Activated T-cell treated with anti-CD3 and anti-CD28 coated beads, Interleukin-2, amount 50 U/mL, for 24 hours (primary cell): ENCODE measurements at regions not wholly inside any gene's neighbourhood (a gene's known extent, or its start where the extent isn't known, plus 50 kb on each side); places are given as distances from the start of the nearest gene placed in this dataset.

ENCODE experiments used
- DNase-seq: peaks from one replicate; pipeline ENCODE4 v3.0.0-alpha.2; 2020
- H3K27ac Mint-ChIP-seq: 2 replicates; pipeline ENCODE4 v1.8.0; 2020; ENCODE audit warnings: mild to moderate bottlenecking, mixed read lengths
- H3K27me3 Mint-ChIP-seq: 2 replicates; pipeline ENCODE4 v1.8.0; 2020; ENCODE audit warnings: mixed read lengths
- H3K36me3 Mint-ChIP-seq: 2 replicates; pipeline ENCODE4 v1.8.0; 2020; ENCODE audit warnings: low read depth, mixed read lengths
- H3K4me1 Mint-ChIP-seq: 2 replicates; pipeline ENCODE4 v1.8.0; 2020; ENCODE audit warnings: low read depth, mixed read lengths
- H3K4me3 Mint-ChIP-seq: 2 replicates; pipeline ENCODE4 v1.8.0; 2020; ENCODE audit warnings: mild to moderate bottlenecking, moderate library complexity, mixed read lengths
- H3K9me3 Mint-ChIP-seq: 2 replicates; pipeline ENCODE4 v1.8.0; 2020; ENCODE audit warnings: mixed read lengths

DNA sequence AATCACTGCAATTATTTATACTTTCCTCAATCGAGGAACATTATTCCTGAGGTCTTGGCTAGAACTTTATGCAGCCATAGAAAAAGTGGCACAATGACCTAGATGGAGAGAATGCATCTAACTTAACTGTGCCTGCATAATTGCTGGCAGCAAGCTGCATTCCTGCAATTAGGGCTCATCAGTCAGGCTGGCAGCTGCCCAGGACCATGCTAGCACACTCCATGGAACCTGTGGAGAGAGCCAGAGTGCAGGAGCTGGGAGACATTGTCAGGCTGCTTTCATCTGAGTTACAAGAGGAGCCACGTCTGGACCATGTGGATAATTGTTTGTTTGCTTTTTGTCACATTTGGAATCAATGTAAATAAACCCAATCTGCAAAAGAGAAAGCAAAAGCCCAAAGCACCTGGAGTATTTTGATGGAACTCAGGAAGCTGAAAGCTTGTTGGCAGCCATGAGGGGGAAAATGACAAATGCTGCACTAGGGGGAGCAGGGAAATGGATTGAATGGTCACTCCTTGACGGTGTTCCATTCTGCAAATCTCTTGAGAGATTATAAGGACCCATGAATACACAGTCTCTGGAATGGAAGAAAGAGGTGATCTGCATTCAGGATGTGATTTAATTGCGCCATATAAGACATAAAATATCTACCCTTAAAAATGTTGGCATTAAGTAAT is 839.9 kb downstream of the MAT2B start:
- H3K4me3 Mint-ChIP-seq: no peak overlapping the region
- H3K36me3 Mint-ChIP-seq: no peaks in the 10 kb centered on the region
- no peaks in the 10 kb centered on the region for H3K27me3 Mint-ChIP-seq
- H3K4me1 Mint-ChIP-seq: no peaks in the 10 kb centered on the region
- peaks cover 4% of the 10 kb centered on the region for H3K9me3 Mint-ChIP-seq
- H3K27ac Mint-ChIP-seq: no peak overlapping the region
- no peak for DNase-seq

DNA sequence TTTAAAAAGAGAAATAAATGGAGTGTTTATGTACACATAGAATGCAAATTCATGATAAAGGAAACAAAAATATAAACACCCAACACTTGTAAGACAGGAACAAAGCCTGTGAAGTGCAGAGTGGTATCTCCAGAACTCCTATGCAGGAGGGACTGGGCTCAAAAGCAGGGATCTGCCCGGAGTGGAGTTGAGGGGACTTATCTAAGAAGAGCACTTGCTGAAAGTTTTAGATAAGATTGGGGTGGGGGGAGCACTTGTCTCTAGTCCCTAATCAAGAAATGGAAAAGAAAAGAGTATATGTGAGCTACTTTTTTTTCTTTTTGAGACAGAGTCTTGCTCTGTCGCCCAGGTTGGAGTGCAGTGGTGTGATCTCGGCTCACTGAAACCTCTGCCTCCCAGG is 840.4 kb downstream of the MAT2B start:
- Mint-ChIP-seq H3K27ac (no peak overlapping the region), H3K36me3 (no peaks in the 10 kb centered on the region), H3K4me1 (no peaks in the 10 kb centered on the region), H3K9me3 (peaks cover 4% of the 10 kb centered on the region), H3K27me3 (no peaks in the 10 kb centered on the region), H3K4me3 (no peak overlapping the region)
- DNase-seq: no peak

DNA sequence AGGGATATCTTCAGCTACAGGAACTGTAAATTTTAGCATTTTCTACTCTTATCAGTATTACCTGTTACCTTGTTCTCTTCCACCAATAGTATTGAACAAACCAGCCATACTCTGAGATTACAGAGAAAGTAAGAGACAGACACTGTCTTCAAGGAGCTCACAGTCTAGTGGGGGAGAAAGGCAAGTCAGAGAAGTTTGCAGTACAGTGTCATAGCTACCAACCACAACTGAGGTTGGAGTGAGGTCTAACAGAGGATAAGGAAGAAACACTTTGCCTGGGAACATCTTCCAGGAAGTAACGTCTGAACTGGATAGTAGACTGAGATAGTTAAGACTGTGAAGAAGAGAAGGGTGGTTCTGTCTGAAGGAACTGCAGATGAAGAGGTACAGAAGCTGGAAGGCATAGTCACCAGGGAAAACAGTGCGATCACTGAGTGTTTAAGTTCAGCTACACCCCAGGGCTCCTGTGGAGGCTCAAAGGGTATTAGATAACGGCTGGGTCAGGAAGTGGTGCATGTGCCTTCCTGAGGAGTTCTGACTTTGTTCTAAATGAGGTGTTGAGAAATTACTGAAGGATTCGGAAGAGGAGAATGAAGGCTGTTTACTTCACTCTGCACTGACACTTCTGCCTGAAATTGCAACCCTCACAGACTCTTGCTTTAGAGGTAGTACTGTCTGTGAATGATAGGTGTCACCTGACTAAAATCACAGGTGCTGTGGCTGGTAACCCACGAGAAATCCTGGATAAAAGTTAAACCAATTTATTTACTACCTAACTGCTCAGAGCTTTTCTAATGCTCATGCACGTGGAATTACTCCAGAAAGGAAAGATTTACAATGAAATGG is 841.6 kb downstream of the MAT2B start:
- Mint-ChIP-seq H3K4me3 (no peak overlapping the region), H3K4me1 (no peaks in the 10 kb centered on the region), H3K9me3 (peaks cover 8% of the 10 kb centered on the region), H3K27ac (no peak overlapping the region), H3K27me3 (no peaks in the 10 kb centered on the region), H3K36me3 (no peaks in the 10 kb centered on the region)
- no peak for DNase-seq

DNA sequence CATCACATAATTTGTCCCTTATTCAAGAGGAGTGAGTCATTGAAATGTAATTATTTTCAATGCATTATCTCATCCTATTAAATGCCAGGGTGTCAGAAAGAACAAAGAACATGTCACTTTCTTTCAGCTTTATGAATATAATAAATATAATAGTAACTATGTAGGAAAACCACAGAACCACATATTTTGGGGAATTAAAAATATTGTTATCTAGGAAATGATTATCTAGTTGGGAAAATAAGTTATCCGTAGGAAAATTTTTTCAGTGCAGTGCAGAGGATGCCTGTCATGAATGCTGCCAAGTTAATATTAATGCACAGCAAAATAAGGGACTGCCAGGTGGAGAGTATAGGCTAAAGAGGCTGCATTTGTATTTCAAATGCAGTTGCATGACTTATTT is 844.8 kb downstream of the MAT2B start:
- H3K4me3 Mint-ChIP-seq: no peak overlapping the region
- no peaks in the 10 kb centered on the region for H3K36me3 Mint-ChIP-seq
- DNase-seq: no peak
- H3K4me1 Mint-ChIP-seq: no peaks in the 10 kb centered on the region
- no peak overlapping the region for H3K27ac Mint-ChIP-seq
- no peaks in the 10 kb centered on the region for H3K27me3 Mint-ChIP-seq
- H3K9me3 Mint-ChIP-seq: peaks cover 5% of the 10 kb centered on the region

DNA sequence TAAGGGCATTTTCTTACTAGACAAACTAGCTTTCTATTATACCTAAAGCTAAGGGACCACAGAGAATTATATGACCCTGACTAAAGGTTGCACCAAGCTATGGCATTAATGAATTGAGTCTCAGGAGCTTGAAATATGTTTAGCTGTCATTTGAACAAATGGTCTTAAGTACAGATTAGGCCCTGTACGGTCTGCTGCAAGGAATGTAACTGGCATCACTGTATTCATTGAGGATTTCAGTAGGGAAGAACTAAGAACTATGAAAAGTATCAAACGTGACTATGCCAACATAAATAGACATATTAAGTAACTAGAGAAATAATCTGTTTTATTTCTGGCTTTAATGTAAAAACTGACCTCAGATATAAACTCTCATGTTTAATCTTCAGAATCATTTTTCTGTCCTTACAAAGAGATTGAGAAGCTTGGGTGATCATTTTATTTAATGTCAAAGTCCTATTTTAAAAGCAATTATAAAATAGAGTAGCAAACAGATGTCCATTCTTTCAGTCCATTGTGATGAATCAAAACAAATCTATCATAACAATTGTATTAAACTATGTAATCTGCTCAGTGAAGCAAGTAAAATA is 845.9 kb downstream of the MAT2B start:
- H3K36me3 Mint-ChIP-seq: no peaks in the 10 kb centered on the region
- H3K27ac Mint-ChIP-seq: no peak overlapping the region
- peaks cover 5% of the 10 kb centered on the region for H3K9me3 Mint-ChIP-seq
- DNase-seq: no peak
- H3K4me3 Mint-ChIP-seq: no peak overlapping the region
- no peaks in the 10 kb centered on the region for H3K4me1 Mint-ChIP-seq
- no peaks in the 10 kb centered on the region for H3K27me3 Mint-ChIP-seq

DNA sequence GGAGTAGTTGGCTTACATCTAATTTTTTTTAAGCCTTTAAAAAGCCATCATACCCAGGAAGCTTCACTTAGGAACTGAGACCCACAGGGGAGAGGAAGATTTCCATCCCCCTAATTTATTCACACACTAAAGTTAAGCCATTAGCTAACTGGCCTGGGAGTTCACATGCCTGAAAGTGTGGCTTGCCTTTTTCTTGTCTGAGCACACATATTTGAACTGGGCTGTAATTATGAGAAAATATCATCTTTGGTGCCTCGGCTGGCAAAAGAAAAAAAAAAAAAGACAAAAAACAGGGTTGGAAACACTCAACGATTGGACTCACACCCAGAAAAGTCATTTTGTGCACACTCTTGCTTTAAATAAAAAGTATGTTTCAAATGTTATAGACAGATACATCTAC is 847.3 kb downstream of the MAT2B start:
- no peak for DNase-seq
- Mint-ChIP-seq H3K27ac (no peak overlapping the region), H3K4me3 (no peak overlapping the region), H3K36me3 (no peaks in the 10 kb centered on the region), H3K27me3 (no peaks in the 10 kb centered on the region), H3K4me1 (no peaks in the 10 kb centered on the region), H3K9me3 (peaks cover 5% of the 10 kb centered on the region)

DNA sequence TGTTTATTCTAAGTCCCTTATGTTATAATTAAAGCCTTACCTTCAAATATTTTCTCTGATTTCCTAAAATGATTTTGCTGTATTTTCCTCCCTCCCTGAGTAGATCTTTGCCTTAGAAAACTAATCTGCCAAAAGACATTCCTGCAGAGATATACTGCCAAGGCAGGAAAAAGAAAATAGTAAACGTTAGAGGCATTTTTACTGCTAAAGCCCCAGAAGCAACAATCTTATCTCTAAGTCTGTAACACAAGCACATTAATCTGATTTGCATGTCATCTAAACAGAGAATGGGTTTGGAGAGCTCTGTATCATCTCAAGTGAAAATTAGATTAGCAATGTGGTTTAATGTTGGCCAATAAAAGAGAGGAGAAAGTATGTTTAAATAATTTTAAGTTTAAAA is 847.7 kb downstream of the MAT2B start:
- Mint-ChIP-seq H3K27ac (no peak overlapping the region), H3K4me3 (no peak overlapping the region), H3K27me3 (no peaks in the 10 kb centered on the region), H3K36me3 (no peaks in the 10 kb centered on the region), H3K9me3 (peaks cover 5% of the 10 kb centered on the region), H3K4me1 (no peaks in the 10 kb centered on the region)
- no peak for DNase-seq

DNA sequence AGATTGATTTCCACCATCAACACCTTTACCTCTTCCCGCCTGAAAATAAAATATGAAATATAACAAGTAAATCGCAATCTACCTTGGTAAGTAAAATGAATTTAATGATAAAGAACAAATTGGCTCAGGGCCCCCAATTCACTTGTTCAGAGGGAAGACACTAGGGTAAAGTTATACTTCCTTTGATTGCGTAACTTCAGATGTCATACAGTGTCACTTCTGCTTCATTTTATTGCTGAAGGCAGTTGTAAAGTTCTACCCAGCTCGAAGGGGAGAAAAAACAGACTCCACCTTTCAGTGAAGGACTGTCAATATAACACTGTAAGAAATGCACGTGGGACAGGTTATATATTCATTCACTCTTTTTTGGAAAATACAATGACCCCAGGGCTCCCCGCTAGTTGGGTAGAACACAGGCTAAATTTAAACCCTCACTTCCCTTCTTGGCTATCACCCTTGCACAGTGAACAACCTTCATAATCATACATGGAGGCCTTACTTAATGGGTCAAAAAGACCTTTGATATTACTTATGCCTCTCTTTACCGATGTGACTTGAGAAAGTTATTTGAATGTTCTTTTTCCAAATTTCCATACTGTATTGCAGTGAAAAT is 848.8 kb downstream of the MAT2B start:
- Mint-ChIP-seq H3K27me3 (no peaks in the 10 kb centered on the region), H3K9me3 (peaks cover 5% of the 10 kb centered on the region), H3K36me3 (no peaks in the 10 kb centered on the region), H3K4me1 (no peaks in the 10 kb centered on the region), H3K4me3 (no peak overlapping the region), H3K27ac (no peak overlapping the region)
- no peak for DNase-seq

DNA sequence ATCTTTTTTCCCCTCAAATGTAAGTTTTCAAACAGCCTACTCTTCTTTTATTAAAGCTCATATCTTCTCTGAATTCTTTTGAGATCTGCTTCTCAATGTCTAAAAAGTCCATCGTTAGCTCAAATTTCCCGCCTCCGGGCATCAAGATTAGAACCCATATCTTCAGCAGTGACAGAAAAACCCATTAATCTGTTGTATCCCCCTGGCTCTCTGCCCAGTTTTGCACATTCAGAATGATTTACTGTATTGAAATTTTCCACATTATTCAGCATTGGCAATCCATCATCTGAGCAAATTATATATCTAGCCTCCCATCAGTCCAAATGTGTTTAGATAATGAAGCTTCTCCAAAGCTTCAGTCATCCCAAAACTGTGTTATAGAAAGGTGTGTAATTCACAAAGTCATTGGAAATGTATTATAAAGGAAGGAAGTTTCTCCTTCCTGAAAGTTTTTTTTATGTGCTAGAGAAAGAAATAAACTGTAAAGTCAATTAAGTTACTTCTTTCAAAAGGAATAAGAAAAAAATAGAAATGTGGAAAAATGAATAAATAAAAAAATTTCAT is 849.9 kb downstream of the MAT2B start:
- Mint-ChIP-seq H3K4me3 (no peak overlapping the region), H3K27ac (no peak overlapping the region), H3K36me3 (no peaks in the 10 kb centered on the region), H3K9me3 (peaks cover 5% of the 10 kb centered on the region), H3K27me3 (no peaks in the 10 kb centered on the region), H3K4me1 (no peaks in the 10 kb centered on the region)
- no peak for DNase-seq

DNA sequence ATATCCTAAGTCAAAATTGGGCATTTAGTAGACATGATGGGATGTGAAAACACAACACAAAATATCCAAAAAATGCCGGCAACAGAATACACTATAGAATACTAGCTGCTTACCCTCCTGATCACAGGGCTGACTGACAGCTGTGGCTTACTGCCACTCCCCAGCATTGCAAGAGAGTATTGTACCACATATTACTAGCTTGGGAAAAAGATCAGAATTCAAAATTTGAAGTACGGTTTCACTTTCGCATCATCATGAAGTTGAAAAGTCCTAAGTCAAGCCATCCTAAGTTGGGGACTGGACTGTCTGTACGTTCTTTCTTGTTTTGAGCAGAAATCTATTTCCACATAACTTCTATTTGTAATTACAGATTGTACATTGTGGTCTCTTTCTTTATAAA is 851.4 kb downstream of the MAT2B start:
- H3K4me3 Mint-ChIP-seq: no peak overlapping the region
- H3K4me1 Mint-ChIP-seq: no peaks in the 10 kb centered on the region
- no peak overlapping the region for H3K27ac Mint-ChIP-seq
- no peak for DNase-seq
- H3K9me3 Mint-ChIP-seq: peaks cover 3% of the 10 kb centered on the region
- no peaks in the 10 kb centered on the region for H3K27me3 Mint-ChIP-seq
- H3K36me3 Mint-ChIP-seq: no peaks in the 10 kb centered on the region

DNA sequence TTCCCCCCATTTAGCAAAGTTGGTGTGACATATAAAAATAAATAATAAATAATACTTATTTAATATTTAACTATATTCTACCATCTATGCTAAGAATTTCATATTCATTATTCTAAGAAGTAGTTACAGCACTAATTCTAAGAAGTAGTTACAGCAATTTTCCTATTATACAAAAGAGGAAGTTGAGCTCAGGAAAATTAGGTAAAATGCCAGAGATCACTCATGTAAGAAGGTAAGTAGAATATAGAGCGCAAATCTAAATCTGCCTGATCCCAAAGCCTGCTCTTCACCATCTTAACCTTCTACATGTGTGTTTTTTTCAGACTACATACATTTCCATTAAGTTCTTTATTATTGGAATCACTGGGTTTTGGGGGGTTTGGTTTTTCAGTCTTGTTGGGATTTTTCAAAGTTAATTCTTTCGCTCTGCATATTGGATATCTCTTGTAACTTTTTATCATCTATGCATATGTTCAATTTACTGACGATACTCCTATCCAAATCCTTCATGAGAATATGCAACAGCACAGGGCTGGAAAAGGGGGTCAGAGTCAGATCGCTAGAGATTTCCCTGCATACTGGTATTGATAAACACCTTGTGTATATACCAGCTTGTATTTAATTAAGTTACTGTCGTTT is 852.1 kb downstream of the MAT2B start:
- H3K27me3 Mint-ChIP-seq: no peaks in the 10 kb centered on the region
- H3K27ac Mint-ChIP-seq: no peak overlapping the region
- DNase-seq: no peak
- H3K36me3 Mint-ChIP-seq: no peaks in the 10 kb centered on the region
- no peaks in the 10 kb centered on the region for H3K9me3 Mint-ChIP-seq
- no peak overlapping the region for H3K4me3 Mint-ChIP-seq
- H3K4me1 Mint-ChIP-seq: no peaks in the 10 kb centered on the region

DNA sequence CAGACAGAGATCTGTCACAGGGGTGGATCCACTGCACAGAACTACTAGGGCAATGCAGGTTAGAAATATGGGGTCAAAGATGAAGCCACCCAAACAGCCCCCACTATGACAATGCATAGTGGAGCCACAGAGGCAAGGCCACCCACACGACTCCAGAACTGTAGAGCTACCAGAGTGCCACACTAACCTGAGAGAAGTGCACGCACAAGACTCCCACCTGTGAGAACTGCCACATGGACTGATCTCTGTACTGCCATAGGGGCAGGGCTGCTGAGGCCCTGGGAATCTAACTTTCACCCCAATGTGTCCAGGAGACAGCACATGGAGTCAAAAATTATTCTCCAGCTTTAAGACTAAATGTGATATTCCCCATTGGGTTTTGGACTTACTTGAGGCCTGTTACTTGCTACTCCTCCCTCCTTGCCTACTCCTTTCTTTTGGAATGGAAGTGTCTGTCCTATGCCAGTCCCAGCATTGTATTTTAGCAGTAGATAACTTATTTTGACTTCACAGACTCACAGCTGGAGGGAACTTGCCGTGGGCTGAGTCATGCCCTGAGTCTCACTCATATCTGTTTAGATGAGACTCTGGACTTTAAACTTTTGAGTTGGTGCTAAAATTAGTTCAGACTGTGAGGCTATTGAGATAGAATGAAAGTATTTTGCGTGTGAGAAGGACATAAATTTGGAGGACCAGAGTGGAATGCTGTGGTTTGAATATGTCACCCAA is 853.3 kb downstream of the MAT2B start:
- Mint-ChIP-seq H3K9me3 (peaks cover 3% of the 10 kb centered on the region), H3K4me1 (no peaks in the 10 kb centered on the region), H3K27me3 (no peaks in the 10 kb centered on the region), H3K27ac (no peak overlapping the region), H3K36me3 (no peaks in the 10 kb centered on the region), H3K4me3 (no peak overlapping the region)
- no peak for DNase-seq

DNA sequence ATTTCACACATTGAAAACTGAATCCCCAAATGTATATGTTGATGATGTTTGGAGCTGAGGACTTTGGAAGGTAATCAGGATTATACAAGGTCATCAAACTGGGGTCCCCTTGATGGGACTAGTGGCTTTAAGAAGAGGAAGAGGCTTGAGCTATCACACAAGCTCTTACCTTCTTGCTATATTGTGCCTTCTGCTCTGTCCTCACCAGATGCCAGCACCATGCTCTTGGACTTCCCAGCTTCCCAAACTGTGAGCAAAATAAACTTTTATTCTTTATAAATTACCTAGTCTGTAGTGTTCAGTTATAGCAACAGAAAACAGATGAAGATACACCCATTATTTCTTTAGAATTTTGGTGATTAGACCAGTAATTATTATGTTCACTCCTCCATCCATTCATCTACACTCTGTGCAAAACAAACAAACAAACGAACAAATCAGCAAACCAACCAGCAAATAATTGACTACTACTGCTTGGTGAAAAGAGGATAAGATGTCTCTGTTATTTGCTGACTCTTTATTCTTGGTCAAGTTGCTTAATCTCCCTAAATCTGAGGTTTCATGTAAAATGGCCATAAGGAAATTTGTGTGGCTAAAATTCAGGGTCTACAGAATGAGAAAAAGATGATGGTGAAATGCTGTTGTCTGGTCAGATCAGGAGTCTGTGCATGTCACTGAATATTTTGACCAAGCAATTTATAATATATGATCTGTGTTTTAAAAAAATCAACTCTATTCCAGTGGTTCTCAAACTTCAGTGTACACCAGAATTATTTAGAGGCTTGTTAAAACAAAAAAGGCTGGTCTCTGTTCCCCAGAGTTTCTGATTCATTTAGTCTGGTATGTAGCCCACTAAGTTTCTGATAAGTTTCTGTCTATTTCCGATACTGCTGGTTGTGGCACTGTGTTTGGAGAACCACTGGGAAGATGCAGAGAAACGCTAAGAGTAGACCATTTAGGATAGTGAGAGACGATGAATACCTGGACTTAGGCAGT is 854.1 kb downstream of the MAT2B start:
- no peaks in the 10 kb centered on the region for H3K4me1 Mint-ChIP-seq
- no peak overlapping the region for H3K4me3 Mint-ChIP-seq
- no peaks in the 10 kb centered on the region for H3K27me3 Mint-ChIP-seq
- no peaks in the 10 kb centered on the region for H3K36me3 Mint-ChIP-seq
- no peak overlapping the region for H3K27ac Mint-ChIP-seq
- no peak for DNase-seq
- H3K9me3 Mint-ChIP-seq: peaks cover 5% of the 10 kb centered on the region
